SKM-1 (cell line): ENCODE measurements at regions not wholly inside any gene's neighbourhood (a gene's known extent, or its start where the extent isn't known, plus 50 kb on each side); places are given as distances from the start of the nearest gene placed in this dataset.

Experiments
- DNase-seq: peaks from one replicate; lab custom pipeline; 2025; ENCODE audit not compliant: unreplicated experiment; lab: John Stamatoyannopoulos, UW

DNA sequence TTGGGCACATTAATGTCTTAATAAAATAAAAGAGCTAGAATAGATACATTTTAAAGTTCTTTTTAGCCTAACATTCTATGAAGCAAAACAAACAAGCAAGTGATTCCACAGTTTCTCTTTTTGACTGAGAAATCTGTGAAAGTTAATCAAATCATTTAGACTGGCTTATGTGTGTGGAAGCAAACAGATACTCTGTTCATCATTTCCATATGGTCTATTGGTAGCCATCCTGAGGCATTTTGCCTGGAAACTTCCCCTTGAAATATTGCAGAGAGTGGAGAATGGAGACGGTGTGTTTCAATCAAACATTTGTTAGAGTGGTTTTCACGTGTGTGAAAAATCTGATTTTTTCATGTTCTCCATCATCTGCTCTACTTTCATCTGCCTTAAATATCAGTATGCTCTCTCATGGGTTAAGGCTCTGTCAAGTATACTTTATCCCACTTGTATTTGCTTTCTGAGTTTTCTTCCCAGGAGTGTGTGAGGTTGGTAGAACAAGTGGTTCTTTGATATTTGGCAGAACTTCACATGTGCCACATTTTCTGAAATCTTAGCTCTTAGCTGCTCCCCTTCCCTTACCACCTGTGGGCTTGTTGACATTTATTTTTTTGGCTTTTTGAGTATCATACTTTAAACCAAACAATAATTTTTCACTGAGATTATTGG is 139.1 kb upstream of the PTGFR start:
- DNase-seq: no peak

DNA sequence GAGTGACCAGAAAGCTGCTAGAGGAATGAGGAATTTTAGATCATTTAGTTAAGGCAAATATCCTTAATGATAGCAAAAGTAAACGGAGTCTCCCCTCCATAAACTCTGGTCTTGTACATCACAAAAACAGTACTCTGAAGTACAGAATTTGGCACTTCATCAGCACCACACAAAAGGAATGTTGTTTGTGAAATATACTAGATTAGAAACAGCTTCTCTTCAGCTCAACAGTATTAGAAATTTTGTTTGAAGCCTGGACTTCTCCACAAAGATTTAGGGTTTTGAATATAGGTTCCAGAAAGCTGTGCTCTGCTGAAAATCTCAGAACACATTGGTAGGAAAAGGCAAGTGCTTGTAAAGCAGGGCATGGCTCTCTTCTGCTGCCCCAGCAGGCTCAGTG is 135.1 kb upstream of the PTGFR start:
- no peak for DNase-seq

DNA sequence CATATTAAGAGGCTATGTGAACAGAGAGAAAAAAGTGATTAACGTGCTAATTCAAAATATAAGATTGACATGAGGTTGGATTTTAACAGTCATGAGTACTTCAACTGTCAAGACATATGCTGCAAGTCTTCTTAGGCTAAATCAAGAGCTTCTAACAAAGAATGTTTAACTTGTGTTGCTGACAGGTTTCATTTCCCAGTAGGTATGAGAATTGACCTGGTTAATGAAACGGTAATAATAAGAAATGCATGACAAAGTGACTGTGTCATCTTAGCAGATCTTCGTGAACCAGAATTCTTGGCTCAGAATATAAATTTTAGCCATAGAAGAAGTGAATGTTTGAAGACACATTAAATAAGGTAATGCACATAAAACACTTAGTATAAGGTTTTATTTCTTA is 132.6 kb upstream of the PTGFR start:
- DNase-seq: no peak

DNA sequence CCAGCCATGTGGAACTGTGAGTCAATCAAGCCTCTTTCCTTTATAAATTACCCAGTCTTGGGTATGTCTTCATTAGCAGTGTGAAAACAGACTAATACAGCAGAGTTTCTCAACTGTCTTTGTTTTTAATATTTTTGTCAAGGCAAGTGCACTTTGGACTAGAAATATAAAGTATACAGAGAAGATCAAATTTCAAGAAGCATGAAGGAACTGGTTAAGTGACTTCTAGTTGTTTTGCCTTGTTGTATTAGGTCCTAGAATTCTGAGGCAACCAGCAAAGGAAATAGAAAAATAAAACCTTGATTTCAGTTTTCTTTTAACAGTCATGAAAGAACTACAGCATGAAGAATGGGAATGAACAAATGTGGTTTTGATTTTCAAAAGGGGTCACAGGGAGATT is 131.1 kb upstream of the PTGFR start:
- DNase-seq: no peak

GRCh38 chr1:78360584-78360983 is 130.2 kb upstream of the PTGFR start:
- DNase-seq: no peak

DNA sequence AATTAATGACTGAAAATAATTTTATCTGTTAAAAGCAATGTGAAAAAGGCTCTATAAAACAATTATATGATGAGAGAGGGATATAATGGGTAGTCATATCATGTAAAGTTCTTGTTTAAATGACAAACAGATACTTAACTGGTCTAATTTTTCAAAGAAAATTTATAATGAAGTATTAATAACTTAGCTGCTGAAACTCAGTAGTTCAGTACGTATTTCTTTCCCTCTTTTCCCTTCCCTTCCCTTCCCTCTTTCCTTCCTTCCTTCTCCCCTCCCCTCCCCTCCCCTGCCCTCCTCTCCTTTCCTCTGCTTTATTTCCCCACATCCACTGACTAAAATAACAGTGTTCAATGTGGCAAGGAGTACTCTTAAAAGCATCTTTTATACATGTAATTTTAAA is 123.1 kb upstream of the PTGFR start:
- DNase-seq: no peak

DNA sequence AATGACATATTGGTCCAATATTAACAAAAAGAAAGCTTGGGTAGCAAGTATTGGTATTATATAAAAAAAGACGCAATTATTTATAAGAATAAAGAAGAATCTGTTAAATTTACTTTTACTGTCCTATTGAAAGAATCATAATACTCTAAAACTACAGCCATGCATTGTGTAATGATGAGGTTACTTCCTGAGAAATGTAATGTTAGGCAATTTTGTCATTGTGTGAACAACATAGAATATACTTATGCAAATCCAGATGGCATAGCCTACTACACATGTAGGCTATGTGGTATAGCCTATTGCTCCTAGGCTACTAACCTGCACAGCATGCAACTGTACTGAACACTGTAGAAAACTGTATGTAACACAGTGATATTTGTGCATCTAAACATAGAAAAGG is 121.2 kb upstream of the PTGFR start:
- no peak for DNase-seq

DNA sequence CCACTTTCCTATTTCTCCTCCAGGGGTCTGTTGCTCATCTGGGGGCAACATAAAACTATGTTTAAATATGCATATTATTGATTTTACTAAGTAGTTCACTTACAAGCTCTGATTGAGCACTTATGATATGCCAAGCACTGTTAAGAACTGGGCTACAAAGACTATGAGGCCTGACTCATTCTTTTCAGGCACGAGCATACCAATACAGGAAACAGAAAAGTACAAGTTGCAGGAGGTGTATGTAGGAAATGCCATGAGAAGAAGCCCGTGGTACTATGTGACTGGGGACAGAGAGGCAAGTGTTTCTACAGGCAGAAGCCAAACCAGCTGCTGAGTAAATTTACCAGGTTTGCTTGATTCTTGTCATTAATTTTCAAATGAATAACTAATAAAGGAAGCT is 120.4 kb upstream of the PTGFR start:
- no peak for DNase-seq

DNA sequence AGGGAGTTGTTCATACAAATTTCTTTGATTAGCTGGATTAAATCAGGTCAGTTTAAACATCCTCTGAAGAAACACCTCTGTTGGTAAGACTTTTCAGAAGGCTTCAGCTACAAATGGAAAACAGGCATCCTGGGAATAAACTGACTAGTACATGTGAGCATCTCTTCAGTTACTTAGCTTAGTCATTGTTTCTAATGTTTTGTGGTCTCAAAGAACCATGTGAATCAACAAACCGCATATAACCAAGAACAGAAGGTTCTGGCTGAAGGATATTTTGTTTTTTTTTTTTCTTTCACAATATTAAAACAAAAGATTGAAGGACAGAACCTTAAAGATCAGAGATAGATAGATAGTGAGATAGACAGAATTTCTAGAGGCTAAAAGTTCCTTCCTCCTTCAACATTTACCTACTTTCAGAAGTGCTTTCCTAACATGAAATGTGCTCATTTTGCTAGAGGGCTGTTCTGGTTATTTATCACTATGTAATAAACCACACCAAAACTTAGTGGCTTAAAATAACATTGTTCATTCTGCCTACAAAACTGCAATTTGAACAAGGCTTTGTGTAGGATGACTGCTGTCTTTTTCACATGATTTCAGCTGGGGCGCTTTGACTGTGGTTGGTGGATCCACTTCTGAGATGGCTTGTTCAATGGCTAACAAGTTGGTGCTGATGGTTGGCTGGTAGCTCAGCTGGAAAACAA is 119.8 kb upstream of the PTGFR start:
- no peak for DNase-seq

DNA sequence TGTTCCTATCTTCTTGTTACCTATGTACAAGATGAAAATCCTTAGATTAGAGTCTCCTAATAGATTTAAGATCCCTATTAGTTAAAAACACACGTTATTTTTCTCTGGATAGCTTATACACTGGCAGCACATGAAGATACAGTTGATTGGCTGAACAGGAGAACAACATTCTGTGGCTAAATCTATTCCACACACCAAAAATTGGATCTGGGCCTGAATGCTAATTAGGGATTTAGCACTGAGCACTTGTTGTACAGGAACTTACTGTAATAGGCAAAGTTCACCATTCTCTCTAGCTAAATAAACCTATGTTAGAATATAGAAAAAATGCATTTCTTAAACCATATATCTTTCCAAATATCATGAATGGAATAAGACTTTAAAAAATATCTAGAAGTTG is 117.1 kb upstream of the PTGFR start:
- no peak for DNase-seq

DNA sequence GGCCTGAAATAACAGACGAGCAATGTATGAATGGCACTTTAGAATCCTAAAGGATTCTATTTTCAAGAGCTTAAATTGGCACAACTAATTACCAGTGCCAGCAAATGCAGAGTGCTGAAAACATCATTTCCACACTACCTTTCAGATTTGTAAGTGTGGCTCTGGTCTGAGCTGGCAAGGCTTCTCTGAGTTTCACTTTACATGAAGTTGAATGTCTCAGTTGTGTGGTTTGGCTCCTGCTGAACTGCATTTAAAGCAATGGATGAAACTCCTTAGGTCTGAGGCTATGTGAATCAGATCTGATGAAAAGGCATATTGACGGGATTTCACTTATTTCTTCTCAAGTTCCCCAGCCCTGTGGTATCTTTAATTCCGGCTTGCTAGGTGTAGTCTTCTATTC is 114.8 kb upstream of the PTGFR start:
- no peak for DNase-seq

DNA sequence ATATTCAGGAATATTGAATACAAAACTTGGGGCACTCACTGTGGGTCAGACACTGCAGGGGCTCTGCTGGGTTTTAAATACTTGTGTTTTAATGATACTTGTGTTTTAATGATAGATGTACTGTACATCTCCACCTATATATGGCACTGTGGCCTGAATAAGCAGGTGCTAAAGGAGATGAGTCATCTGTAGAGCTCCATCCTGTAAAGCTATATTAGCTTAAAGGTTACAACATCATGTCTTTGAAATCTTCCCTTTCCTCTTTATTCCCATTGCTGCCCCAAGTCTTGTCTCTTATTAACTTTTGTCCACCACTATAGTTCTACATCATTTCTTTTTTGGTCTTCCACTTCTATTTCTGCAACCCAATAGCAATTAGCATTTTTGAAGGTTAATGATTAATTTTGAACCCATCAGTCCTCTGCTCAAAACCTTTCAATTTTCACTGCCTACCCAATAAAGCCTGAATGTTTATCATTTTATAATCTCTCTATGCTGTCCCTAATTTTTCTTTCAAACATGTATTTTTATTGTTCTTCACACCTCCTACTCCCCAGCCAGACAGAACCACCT is 113.3 kb upstream of the PTGFR start:
- DNase-seq: no peak

DNA sequence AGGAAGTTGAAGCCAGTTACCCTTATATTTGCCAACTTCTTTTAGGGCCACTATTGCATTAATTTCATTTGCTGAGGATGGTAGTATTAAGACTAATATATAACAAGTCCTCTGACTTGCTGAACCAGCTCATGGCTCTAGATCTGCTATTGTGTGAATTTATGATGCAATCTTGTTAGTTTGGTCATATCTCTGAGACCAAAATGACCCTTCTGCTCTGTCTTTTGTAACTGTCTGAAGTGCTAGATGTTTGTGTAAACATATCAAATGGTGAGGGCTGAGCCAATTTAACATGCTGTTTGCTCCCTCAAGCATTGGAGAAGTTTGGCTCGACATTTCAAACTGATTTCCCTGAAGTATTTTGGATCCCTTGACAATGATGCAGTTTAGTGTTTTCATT is 106.9 kb upstream of the PTGFR start:
- DNase-seq: no peak

DNA sequence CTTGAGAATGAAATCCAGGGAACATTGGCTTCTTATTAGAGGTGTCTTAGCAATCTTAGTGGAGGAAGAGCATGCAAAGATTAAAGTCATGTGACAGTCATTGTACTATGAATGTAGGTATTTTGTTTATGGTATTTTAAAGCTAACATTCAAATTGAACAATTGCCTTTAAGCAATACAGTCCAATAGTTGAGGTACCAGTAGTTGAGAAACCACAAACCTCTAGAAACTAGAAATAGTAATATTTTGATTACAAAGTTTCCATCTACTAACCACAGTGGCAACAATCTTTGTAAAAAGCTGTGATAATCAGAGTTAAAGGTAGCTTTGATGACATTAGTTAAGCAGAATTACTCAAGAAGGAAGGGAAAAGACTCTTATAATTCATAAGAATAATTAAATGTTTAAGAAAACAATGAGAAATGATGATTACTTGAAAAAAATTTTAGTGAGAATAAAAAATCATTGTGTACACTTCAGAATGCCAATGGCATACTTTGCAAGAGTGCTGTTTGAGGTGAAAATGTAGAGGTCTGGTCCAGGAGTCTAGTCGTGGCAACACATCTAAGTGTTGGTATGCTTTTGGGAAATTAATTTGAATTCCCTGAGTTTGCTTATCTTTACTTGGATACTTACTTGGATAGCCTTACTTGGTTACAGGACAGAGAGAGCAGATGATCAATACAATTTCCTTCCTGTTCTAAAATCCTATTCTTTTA is 104.9 kb upstream of the PTGFR start:
- DNase-seq: no peak

DNA sequence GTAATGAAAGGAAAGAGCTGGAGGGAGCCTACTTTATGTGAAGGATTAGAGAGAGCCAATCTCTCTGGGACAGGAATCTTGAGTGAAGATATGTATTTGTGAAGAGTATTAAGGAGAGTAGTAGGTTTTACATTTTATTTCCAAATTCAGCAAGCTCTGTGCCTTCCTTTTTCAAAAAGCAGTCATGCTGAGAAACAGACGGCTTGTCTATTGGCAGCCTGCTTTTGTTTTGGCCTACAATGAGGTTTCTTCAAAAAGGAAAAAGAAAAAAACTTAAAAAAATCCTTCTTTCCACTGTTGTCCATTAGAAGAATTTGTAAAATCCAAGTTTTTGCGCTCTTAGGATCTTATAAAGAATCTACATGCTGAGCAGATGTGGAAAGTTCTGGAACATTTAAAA is 103.6 kb upstream of the PTGFR start:
- DNase-seq: no peak

DNA sequence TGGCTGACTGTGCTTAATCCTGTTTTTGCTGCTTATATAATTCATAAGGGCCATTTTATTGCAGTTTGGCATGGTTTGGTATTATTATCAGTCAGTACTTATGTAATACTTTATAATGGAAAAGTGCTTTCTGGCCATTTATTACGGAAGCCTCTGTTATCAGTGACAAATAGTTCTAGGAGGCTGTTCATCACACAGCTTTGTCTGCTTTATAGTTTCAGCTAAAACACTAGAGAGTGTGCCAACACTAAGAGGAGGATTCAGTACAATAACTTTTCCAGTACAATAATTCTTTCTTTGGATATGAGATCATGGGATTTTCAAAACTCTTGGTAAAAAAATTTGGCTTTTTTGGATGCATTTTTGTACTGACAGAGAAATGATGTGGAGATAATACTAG is 102.9 kb upstream of the PTGFR start:
- no peak for DNase-seq

DNA sequence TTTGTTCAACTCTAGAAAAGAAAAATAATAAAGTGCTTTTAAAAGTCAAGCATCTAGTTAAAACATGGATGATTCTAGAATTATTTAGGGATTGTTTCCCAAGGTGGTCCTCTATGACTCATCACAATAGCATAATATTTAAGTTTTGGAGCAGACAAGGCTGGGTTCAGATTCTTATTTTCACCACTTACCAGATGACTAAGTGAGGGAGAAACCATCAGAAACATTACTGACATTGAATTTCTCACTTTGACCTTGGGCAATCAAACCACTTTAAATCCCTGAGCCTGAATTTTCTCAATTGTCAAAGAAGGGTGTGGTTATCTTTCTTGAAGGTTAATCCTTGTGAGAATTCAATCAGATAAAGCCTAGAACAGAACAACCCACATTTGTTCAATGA is 102.5 kb upstream of the PTGFR start:
- DNase-seq: no peak

- no peak for DNase-seq
These were observed 89.6 kb upstream of the PTGFR start for GRCh38 chr1:78401148-78401547.

DNA sequence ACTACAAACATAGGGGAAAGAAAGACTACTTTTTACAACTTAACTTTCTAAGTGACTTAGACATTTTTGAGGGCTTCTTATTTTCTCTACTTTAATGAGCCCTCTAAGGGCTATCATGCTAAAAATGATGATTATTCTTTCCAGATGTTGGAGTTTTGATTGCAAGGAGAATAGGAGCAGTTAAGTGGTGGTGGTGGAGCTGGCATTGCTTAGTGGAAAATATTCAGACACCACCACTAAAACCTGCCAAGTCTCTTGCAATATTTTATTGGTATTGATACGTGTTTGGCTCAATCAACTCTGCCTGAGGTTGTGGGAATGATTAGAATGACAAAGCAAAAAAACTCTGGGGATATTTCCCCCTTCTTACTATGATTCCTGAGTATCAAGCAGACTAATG is 82.6 kb upstream of the PTGFR start:
- no peak for DNase-seq

DNA sequence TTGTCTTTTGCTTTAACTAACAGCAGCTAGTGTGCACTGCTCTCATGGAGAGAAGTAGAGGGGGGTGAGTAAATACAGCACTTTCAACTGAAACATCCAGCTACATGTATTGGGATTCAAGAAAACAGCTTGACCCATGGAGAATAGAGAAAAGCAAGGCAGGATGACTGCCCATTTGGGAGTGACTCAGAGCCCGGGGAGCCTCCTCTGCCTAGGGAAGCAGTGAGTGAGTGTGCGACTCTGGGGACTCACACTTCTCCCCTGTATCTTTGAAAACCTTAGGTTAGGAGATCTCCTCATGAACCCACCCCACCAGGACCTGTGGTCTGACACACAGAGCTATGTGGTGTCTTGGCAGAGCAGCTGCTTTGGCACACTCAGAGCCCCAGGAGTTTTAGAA is 82.0 kb upstream of the PTGFR start:
- no peak for DNase-seq

GRCh38 chr1:78410643-78411042 is 80.1 kb upstream of the PTGFR start:
- no peak for DNase-seq

GRCh38 chr1:78411707-78412106 is 79.1 kb upstream of the PTGFR start:
- no peak for DNase-seq
